ENCODE measurements at regions not wholly inside any gene's neighbourhood (a gene's known extent, or its start where the extent isn't known, plus 50 kb on each side); places are given as distances from the start of the nearest gene placed in this dataset.

- Histone ChIP-seq H3K27ac (ENCODE audit: control insufficient read depth, insufficient read depth, low read length) (no peak overlapping the region), H4K20me1 (ENCODE audit: control insufficient read depth, extremely low read depth, insufficient read depth, low read length) (no peaks in the 10 kb centered on the region), H3K36me3 (ENCODE audit: control insufficient read depth in 2 of 2, extremely low read depth in 1 of 2, insufficient read depth in 2 of 2, low read length in 2 of 2) (no peaks in the 10 kb centered on the region), H3K4me2 (ENCODE audit: control insufficient read depth, extremely low read depth, insufficient read depth, low read depth, low read length) (no peak overlapping the region), H3K27me3 (ENCODE audit: control insufficient read depth, extremely low read depth, insufficient read depth, low read length) (no peaks in the 10 kb centered on the region), H3K79me2 (ENCODE audit: control insufficient read depth, insufficient read depth, low read length) (peaks cover 2% of the 10 kb centered on the region), H3K9me1 (ENCODE audit: control insufficient read depth, extremely low read depth, insufficient read depth, low read length) (no peaks in the 10 kb centered on the region), H3K9me3 (ENCODE audit: control insufficient read depth, low read depth, low read length) (no peaks in the 10 kb centered on the region), H2AFZ (ENCODE audit: control insufficient read depth, low read length) (peak overlapping the region; percentile 24), H3K9ac (ENCODE audit: control insufficient read depth, extremely low read depth, insufficient read depth, low read length) (no peak overlapping the region), H3K4me3 (ENCODE audit: control insufficient read depth in 2 of 3, extremely low read depth in 1 of 3, insufficient read depth in 2 of 3, low read depth in 1 of 3, low read length in 3 of 3) (no peak overlapping the region), H3K4me1 (ENCODE audit: control insufficient read depth, extremely low read depth, insufficient read depth, low read length) (peaks cover 29% of the 10 kb centered on the region)
- DNase-seq (ENCODE audit: low read depth, low spot score): no peak
- dilution Hi-C loops (cut with MboI; ENCODE audit: extremely low pct_ligation_motif_present, low sequenced_read_pairs): loop anchor here (10.0 kb wide), 1 partner anchor 118 kb away; no protein-coding TSS in a partner anchor
- peak; percentile 46 for FAIRE-seq
- TF ChIP-seq, protein P1, sequence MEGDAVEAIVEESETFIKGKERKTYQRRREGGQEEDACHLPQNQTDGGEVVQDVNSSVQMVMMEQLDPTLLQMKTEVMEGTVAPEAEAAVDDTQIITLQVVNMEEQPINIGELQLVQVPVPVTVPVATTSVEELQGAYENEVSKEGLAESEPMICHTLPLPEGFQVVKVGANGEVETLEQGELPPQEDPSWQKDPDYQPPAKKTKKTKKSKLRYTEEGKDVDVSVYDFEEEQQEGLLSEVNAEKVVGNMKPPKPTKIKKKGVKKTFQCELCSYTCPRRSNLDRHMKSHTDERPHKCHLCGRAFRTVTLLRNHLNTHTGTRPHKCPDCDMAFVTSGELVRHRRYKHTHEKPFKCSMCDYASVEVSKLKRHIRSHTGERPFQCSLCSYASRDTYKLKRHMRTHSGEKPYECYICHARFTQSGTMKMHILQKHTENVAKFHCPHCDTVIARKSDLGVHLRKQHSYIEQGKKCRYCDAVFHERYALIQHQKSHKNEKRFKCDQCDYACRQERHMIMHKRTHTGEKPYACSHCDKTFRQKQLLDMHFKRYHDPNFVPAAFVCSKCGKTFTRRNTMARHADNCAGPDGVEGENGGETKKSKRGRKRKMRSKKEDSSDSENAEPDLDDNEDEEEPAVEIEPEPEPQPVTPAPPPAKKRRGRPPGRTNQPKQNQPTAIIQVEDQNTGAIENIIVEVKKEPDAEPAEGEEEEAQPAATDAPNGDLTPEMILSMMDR (optimal IDR thresholded peaks at IDR 0.05 in 1 of 3, IDR thresholded peaks at IDR 0.05 in 1 of 3, conservative IDR thresholded peaks at IDR 0.05 in 1 of 3; ENCODE audit: extremely low read depth in 1 of 3, insufficient read depth in 2 of 3, low read length in 3 of 3): no peak
- no peak for TF ChIP-seq EZH2 (IDR thresholded peaks at IDR 0.05; ENCODE audit: low read length)
These were observed 129.7 kb upstream of the MTAP start for GRCh38 chr9:21672761-21673160.

- Histone ChIP-seq H4K20me1 (ENCODE audit: control insufficient read depth, extremely low read depth, insufficient read depth, low read length) (no peaks in the 10 kb centered on the region), H3K9me3 (ENCODE audit: control insufficient read depth, low read depth, low read length) (no peaks in the 10 kb centered on the region), H3K79me2 (ENCODE audit: control insufficient read depth, insufficient read depth, low read length) (peaks cover 6% of the 10 kb centered on the region), H3K9me1 (ENCODE audit: control insufficient read depth, extremely low read depth, insufficient read depth, low read length) (no peaks in the 10 kb centered on the region), H3K27me3 (ENCODE audit: control insufficient read depth, extremely low read depth, insufficient read depth, low read length) (no peaks in the 10 kb centered on the region), H2AFZ (ENCODE audit: control insufficient read depth, low read length) (no peak overlapping the region), H3K36me3 (ENCODE audit: control insufficient read depth in 2 of 2, extremely low read depth in 1 of 2, insufficient read depth in 2 of 2, low read length in 2 of 2) (no peaks in the 10 kb centered on the region), H3K27ac (ENCODE audit: control insufficient read depth, insufficient read depth, low read length) (peak overlapping the region; percentile 97), H3K4me2 (ENCODE audit: control insufficient read depth, extremely low read depth, insufficient read depth, low read depth, low read length) (peak overlapping the region; percentile 33), H3K9ac (ENCODE audit: control insufficient read depth, extremely low read depth, insufficient read depth, low read length) (no peak overlapping the region), H3K4me3 (ENCODE audit: control insufficient read depth in 2 of 3, extremely low read depth in 1 of 3, insufficient read depth in 2 of 3, low read depth in 1 of 3, low read length in 3 of 3) (no peak overlapping the region), H3K4me1 (ENCODE audit: control insufficient read depth, extremely low read depth, insufficient read depth, low read length) (peaks cover 49% of the 10 kb centered on the region)
- dilution Hi-C loops (cut with MboI; ENCODE audit: extremely low pct_ligation_motif_present, low sequenced_read_pairs): loop anchor here (10.0 kb wide), 1 partner anchor 120 kb away; no protein-coding TSS in a partner anchor
- FAIRE-seq (peak; percentile 96), DNase-seq (ENCODE audit: low read depth, low spot score) (no peak)
- TF ChIP-seq, protein P1 (optimal IDR thresholded peaks at IDR 0.05 in 1 of 3, IDR thresholded peaks at IDR 0.05 in 1 of 3, conservative IDR thresholded peaks at IDR 0.05 in 1 of 3; ENCODE audit: extremely low read depth in 1 of 3, insufficient read depth in 2 of 3, low read length in 3 of 3): no peak
- no peak for TF ChIP-seq EZH2 (IDR thresholded peaks at IDR 0.05; ENCODE audit: low read length)
These were observed 127.5 kb upstream of the MTAP start for GRCh38 chr9:21674894-21675293.
